ENCODE measurements at regions not wholly inside any gene's neighbourhood (a gene's known extent, or its start where the extent isn't known, plus 50 kb on each side); places are given as distances from the start of the nearest gene placed in this dataset.

- no peak overlapping the region for H3K27ac ChIP-seq (ENCODE audit: extremely low read depth, low read depth, low read length)
- no peaks in the 10 kb centered on the region for H3K9me1 ChIP-seq (ENCODE audit: control insufficient read depth, insufficient read depth, low read length)
- H3K79me2 ChIP-seq (ENCODE audit: control insufficient read depth, insufficient read depth, low read length), result no peaks in the 10 kb centered on the region
- H3K4me3 ChIP-seq, result no peak overlapping the region
- no peaks in the 10 kb centered on the region for H3K27me3 ChIP-seq (ENCODE audit: control insufficient read depth in 2 of 2, insufficient read depth in 2 of 2, low read length in 2 of 2)
- intact Hi-C loops (cut with micrococcal nuclease) (no loop called here), in situ Hi-C loops (cut with MboI) (no loop called here)
- WGBS (ENCODE audit: insufficient coverage, low coverage, missing lambda C conversion rate), result 23% methylated on average over 4 of the region's 8 CpGs
- H4K20me1 ChIP-seq (replicated peaks; ENCODE audit: control insufficient read depth, insufficient read depth, low read length), result no peaks in the 10 kb centered on the region
- no peak overlapping the region for H3K4me2 ChIP-seq (ENCODE audit: insufficient read depth, low read length)
- no peak overlapping the region for H2AFZ ChIP-seq (ENCODE audit: low read depth, low read length)
- H3K9me3 ChIP-seq (replicated peaks; ENCODE audit: control insufficient read depth, insufficient read depth, low read depth, low read length), result no peaks in the 10 kb centered on the region
- ChIA-PET CTCF (ENCODE audit: low intra/inter-chr PET ratio) (interaction anchor here (0.7 to 1.5 kb wide), 2 partner anchors 454 to 1385 kb away, joined by 3 read pairs; no protein-coding TSS in a partner anchor), POLR2A (no interaction called here)
- no peak for FAIRE-seq
- no peak for ATAC-seq
- H3K9ac ChIP-seq (ENCODE audit: insufficient read depth in 1 of 2, low read depth in 2 of 2, low read length in 2 of 2), result no peak overlapping the region
- H3K4me1 ChIP-seq (replicated peaks in 1 of 2; ENCODE audit: control insufficient read depth in 2 of 2, insufficient read depth in 2 of 2, low read length in 2 of 2), result peaks cover 0 to 3% of the 10 kb centered on the region in 2 experiments; a peak in 2 of 5 replicates
- no peak for DNase-seq (ENCODE audit: extremely low read depth in 1 of 4, low spot score in 3 of 4)
- no TSS peak for BruUV-seq (replicated peaks)
- no peaks in the 10 kb centered on the region for H3K36me3 ChIP-seq (ENCODE audit: control insufficient read depth, insufficient read depth, low read length)
- TF ChIP-seq MXI1 (IDR thresholded peaks at IDR 0.05; ENCODE audit: low read depth, low read length) (no peak), POLR2H (tag; IDR thresholded peaks at IDR 0.05; ENCODE audit: low read depth) (no peak), ETV1 (tag; conservative IDR thresholded peaks at IDR 0.05; ENCODE audit: low read depth) (no peak), TAF15 (IDR thresholded peaks at IDR 0.05; ENCODE audit: low read depth, low read length) (no peak), ZNF76 (CRISPR knock-in tag; IDR thresholded peaks at IDR 0.05; ENCODE audit: borderline replicate concordance) (no peak), NFRKB (IDR thresholded peaks at IDR 0.05; ENCODE audit: low read depth) (no peak), KDM4B (IDR thresholded peaks at IDR 0.05; ENCODE audit: borderline replicate concordance in 2 of 2, low read depth in 1 of 2) (no peak), ZNF830 (CRISPR knock-in tag; IDR thresholded peaks at IDR 0.05) (no peak), MAZ (CRISPR knock-in tag; conservative IDR thresholded peaks at IDR 0.05 in 1 of 2, IDR thresholded peaks at IDR 0.05 in 1 of 2) (no peak), ZNF449 (CRISPR knock-in tag; IDR thresholded peaks at IDR 0.05) (no peak), HDGF (IDR thresholded peaks at IDR 0.05) (no peak), ZNF766 (CRISPR knock-in tag; conservative IDR thresholded peaks at IDR 0.05) (no peak), GABPA (tag; conservative IDR thresholded peaks at IDR 0.05; ENCODE audit: low read depth) (no peak), SIN3B (IDR thresholded peaks at IDR 0.05; ENCODE audit: low read depth) (no peak), KLF10 (CRISPR knock-in tag; IDR thresholded peaks at IDR 0.05) (no peak), CXXC5 (CRISPR knock-in tag; IDR thresholded peaks at IDR 0.05) (no peak)
- TF ChIP-seq, protein P1, sequence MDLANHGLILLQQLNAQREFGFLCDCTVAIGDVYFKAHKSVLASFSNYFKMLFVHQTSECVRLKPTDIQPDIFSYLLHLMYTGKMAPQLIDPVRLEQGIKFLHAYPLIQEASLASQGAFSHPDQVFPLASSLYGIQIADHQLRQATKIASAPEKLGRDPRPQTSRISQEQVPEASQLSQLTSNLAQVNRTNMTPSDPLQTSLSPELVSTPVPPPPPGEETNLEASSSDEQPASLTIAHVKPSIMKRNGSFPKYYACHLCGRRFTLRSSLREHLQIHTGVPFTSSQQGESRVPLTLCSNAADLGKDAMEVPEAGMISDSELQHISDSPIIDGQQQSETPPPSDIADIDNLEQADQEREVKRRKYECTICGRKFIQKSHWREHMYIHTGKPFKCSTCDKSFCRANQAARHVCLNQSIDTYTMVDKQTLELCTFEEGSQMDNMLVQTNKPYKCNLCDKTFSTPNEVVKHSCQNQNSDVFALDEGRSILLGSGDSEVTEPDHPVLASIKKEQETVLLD (IDR thresholded peaks at IDR 0.05), result no peak
Observed at GRCh38 chr13:75220238-75220542, 261.8 kb downstream of the TBC1D4 start.

All from K562 (cell line).